Activated CD4-positive, alpha-beta T cell treated with anti-CD3 and anti-CD28 coated beads for 48 hours (primary cell): ENCODE measurements at regions not wholly inside any gene's neighbourhood (a gene's known extent, or its start where the extent isn't known, plus 50 kb on each side); places are given as distances from the start of the nearest gene placed in this dataset.

Experiments
- DNase-seq: peaks from one replicate; pipeline ENCODE4 v3.0.0-alpha.2; 2020

GRCh38 chr5:93048858-93049257 is 532.2 kb downstream of the NR2F1-AS1 start:
- DNase-seq: no peak

GRCh38 chr5:93044859-93045666 is 536.0 kb downstream of the NR2F1-AS1 start:
- no peak for DNase-seq

- no peak for DNase-seq
Measured at GRCh38 chr5:93039888-93040287, 541.1 kb downstream of the NR2F1-AS1 start.

- no peak for DNase-seq
Measured at GRCh38 chr5:93034621-93035590, 546.1 kb downstream of the NR2F1-AS1 start.

- DNase-seq: no peak
Measured at GRCh38 chr5:93022796-93023447, 558.1 kb downstream of the NR2F1-AS1 start.

GRCh38 chr5:93022211-93022610 is 558.8 kb downstream of the NR2F1-AS1 start:
- DNase-seq: no peak

- DNase-seq: no peak
Measured at GRCh38 chr5:93019896-93020295, 561.1 kb downstream of the NR2F1-AS1 start.

GRCh38 chr5:93018461-93018860 is 562.6 kb downstream of the NR2F1-AS1 start:
- no peak for DNase-seq

- no peak for DNase-seq
Measured at GRCh38 chr5:93017849-93018248, 563.2 kb downstream of the NR2F1-AS1 start.

GRCh38 chr5:93017376-93017775 is 563.6 kb downstream of the NR2F1-AS1 start:
- no peak for DNase-seq

- DNase-seq: no peak
Measured at GRCh38 chr5:93010616-93011015, 570.4 kb downstream of the NR2F1-AS1 start.

- DNase-seq: no peak
Measured at GRCh38 chr5:93010037-93010436, 571.0 kb downstream of the NR2F1-AS1 start.

- no peak for DNase-seq
Measured at GRCh38 chr5:93008502-93009207, 572.4 kb downstream of the NR2F1-AS1 start.

GRCh38 chr5:93006915-93007314 is 574.1 kb downstream of the NR2F1-AS1 start:
- DNase-seq: no peak

- DNase-seq: no peak
Measured at GRCh38 chr5:92998456-92998855, 582.6 kb downstream of the NR2F1-AS1 start.

- DNase-seq: no peak
Measured at GRCh38 chr5:92994392-92994791, 586.6 kb downstream of the NR2F1-AS1 start.

- no peak for DNase-seq
Measured at GRCh38 chr5:92992073-92992472, 588.9 kb downstream of the NR2F1-AS1 start.

GRCh38 chr5:92991581-92992067 is 589.4 kb downstream of the NR2F1-AS1 start:
- DNase-seq: no peak

GRCh38 chr5:92990771-92991170 is 590.2 kb downstream of the NR2F1-AS1 start:
- no peak for DNase-seq

- DNase-seq: no peak
Measured at GRCh38 chr5:92981001-92981400, 600.0 kb downstream of the NR2F1-AS1 start.

GRCh38 chr5:92980491-92980890 is 600.5 kb downstream of the NR2F1-AS1 start:
- no peak for DNase-seq

- no peak for DNase-seq
Measured at GRCh38 chr5:92979716-92980115, 601.3 kb downstream of the NR2F1-AS1 start.
